ENCODE measurements at regions not wholly inside any gene's neighbourhood (a gene's known extent, or its start where the extent isn't known, plus 50 kb on each side); places are given as distances from the start of the nearest gene placed in this dataset.
A peak's percentile ranks its signal among the peaks of the same experiment; 100 is the strongest.

DNA sequence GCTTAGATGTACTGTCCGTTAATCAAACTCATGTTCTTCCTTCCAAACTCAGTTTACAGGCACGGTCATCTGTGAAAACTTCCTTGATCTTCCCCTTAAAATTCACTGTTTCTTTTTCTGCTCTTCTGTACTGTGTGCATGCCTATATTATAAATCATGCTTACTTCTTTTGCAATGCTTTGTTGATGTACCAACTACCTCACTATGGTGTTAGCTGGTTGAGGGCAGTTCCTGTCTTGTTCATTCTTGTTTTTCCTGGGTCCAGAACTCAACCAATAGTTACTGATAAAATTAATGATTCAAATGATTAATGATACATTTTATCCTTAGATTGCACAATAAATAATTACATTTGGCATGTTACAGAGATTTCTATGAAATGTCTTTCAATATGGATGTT, 163.8 kb downstream of the CHRM3 start:
- Histone ChIP-seq H3K4me3 (no peak overlapping the region), H3K27me3 (no peaks in the 10 kb centered on the region), H3K36me3 (no peaks in the 10 kb centered on the region), H3K4me1 (no peaks in the 10 kb centered on the region), H3K27ac (no peak overlapping the region), H3K9me3 (no peaks in the 10 kb centered on the region)
- intact Hi-C loops (cut with DNase I) = no loop called here
- DNase-seq (no peak), ATAC-seq (no peak)
- TF ChIP-seq, protein P1, sequence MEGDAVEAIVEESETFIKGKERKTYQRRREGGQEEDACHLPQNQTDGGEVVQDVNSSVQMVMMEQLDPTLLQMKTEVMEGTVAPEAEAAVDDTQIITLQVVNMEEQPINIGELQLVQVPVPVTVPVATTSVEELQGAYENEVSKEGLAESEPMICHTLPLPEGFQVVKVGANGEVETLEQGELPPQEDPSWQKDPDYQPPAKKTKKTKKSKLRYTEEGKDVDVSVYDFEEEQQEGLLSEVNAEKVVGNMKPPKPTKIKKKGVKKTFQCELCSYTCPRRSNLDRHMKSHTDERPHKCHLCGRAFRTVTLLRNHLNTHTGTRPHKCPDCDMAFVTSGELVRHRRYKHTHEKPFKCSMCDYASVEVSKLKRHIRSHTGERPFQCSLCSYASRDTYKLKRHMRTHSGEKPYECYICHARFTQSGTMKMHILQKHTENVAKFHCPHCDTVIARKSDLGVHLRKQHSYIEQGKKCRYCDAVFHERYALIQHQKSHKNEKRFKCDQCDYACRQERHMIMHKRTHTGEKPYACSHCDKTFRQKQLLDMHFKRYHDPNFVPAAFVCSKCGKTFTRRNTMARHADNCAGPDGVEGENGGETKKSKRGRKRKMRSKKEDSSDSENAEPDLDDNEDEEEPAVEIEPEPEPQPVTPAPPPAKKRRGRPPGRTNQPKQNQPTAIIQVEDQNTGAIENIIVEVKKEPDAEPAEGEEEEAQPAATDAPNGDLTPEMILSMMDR (IDR thresholded peaks at IDR 0.05) = no peak

DNA sequence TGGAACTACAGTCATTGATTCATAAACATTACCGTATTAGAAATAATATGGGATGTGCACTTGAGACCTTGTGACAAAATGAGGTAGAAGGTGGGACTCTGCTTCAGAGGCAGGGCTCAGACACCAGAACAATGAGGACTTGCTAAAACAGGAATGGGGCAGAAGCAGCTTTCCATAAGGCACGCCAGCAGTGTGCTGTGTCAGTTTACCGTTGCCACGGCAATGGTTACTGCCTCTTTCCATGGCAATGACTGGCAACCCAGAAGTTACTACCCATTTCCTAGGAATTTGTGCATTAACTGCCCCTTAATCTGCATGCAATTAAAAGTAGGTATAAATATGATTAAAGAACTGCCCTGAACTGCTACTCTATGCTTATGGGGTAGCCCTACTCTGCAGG, 169.0 kb downstream of the CHRM3 start:
- H3K9me3 ChIP-seq = no peaks in the 10 kb centered on the region
- ATAC-seq (peak; percentile 15), DNase-seq (no peak)
- intact Hi-C loops (cut with DNase I) = no loop called here
- no peaks in the 10 kb centered on the region for H3K4me1 ChIP-seq
- H3K36me3 ChIP-seq = no peaks in the 10 kb centered on the region
- no peak overlapping the region for H3K27ac ChIP-seq
- H3K27me3 ChIP-seq = no peaks in the 10 kb centered on the region
- TF ChIP-seq, protein P1 (IDR thresholded peaks at IDR 0.05) = no peak
- no peak overlapping the region for H3K4me3 ChIP-seq

DNA sequence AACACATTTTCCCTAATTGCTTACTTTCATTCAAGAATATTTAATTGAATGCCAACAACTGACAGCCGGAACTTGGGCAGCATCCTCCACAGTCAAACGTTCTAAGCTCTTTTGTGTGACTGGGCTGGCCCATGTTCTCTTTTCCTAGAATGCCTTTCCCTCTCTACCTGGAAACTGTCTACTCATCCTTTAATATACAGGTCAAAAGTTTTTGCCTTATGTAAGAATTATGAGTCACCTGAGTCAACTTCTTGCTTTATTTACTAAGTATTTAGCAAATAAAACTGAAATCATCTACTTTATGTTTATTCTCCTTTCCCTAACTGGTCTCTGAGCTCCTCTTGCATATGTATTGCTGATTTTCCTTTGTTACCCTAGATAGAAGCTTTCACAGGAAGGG, 172.2 kb downstream of the CHRM3 start:
- DNase-seq = no peak
- no peak for ATAC-seq
- peaks cover 4% of the 10 kb centered on the region for H3K4me1 ChIP-seq
- intact Hi-C loops (cut with DNase I) = no loop called here
- no peaks in the 10 kb centered on the region for H3K9me3 ChIP-seq
- no peak overlapping the region for H3K27ac ChIP-seq
- no peaks in the 10 kb centered on the region for H3K36me3 ChIP-seq
- no peaks in the 10 kb centered on the region for H3K27me3 ChIP-seq
- H3K4me3 ChIP-seq = no peak overlapping the region
- TF ChIP-seq, protein P1 (IDR thresholded peaks at IDR 0.05) = no peak

DNA sequence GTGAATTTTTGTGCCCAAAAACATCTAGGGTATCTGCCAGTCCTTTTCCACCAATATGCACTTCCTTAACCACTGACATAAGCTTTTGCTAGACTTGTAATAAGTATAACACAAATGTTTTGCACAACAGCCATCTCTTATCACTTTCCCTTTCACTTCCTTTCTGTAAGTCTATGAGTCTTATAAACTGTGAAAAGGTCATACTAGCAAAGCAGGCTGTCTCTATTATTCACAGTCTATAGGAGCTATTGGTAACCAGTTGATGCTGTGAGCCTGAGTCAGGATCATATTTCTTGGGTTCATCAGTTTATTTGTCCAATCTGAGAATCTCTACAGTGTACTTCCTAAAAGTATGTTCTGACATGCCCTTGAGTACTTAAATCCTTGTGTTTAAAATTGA, 172.6 kb downstream of the CHRM3 start:
- peak; percentile 69 for ATAC-seq
- no peak overlapping the region for H3K4me3 ChIP-seq
- TF ChIP-seq, protein P1 (IDR thresholded peaks at IDR 0.05) = no peak
- DNase-seq = no peak
- H3K4me1 ChIP-seq = peaks cover 5% of the 10 kb centered on the region
- no peaks in the 10 kb centered on the region for H3K9me3 ChIP-seq
- H3K36me3 ChIP-seq = no peaks in the 10 kb centered on the region
- no peaks in the 10 kb centered on the region for H3K27me3 ChIP-seq
- no peak overlapping the region for H3K27ac ChIP-seq
- intact Hi-C loops (cut with DNase I) = no loop called here

DNA sequence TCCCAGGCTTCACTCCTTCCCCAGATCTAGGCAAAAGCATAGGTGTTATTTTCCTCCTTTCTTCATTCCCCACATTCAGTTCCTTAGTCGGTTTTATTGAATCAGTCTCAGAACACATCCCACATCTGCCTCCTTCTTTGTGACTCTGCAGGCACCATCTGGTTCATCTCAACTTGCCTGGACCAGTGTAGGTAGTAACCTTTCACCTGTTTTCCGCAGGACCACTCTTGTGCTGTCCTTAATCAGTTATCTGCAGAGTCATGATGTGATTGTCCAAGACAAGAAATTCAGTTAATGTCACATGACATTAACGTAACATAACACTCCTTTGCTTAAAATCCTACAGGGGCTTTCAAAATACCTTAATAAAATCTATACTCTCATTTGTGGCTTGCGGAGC, 174.6 kb downstream of the CHRM3 start:
- ATAC-seq (no peak), DNase-seq (no peak)
- Histone ChIP-seq H3K4me1 (peaks cover 5% of the 10 kb centered on the region), H3K9me3 (no peaks in the 10 kb centered on the region), H3K4me3 (no peak overlapping the region), H3K27me3 (no peaks in the 10 kb centered on the region), H3K27ac (no peak overlapping the region), H3K36me3 (no peaks in the 10 kb centered on the region)
- TF ChIP-seq, protein P1 (IDR thresholded peaks at IDR 0.05) = no peak
- intact Hi-C loops (cut with DNase I) = no loop called here

DNA sequence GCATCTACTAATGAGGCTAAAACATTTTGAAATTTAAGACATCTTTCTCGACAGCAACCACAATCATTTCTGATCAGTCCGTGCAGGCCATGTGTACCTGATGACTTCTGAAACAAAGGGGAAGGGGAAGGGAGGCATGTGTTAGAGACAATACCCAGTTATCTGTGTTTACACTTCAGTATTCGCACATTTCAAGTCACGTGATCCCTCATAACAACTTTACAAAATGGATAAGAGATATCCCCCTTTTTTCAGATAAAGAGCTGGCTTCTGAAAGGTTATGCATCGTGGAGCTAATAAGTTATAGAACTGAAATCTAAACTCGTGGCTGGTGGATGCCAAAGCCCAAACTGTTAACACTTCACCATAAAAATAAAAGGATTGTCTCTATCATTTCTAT, 175.7 kb downstream of the CHRM3 start:
- Histone ChIP-seq H3K9me3 (no peaks in the 10 kb centered on the region), H3K4me1 (peaks cover 5% of the 10 kb centered on the region), H3K27me3 (no peaks in the 10 kb centered on the region), H3K4me3 (no peak overlapping the region), H3K36me3 (no peaks in the 10 kb centered on the region), H3K27ac (no peak overlapping the region)
- DNase-seq (no peak), ATAC-seq (no peak)
- intact Hi-C loops (cut with DNase I) = no loop called here
- TF ChIP-seq, protein P1 (IDR thresholded peaks at IDR 0.05) = no peak

Data from upper lobe of right lung (tissue), 1 donor.